Pancreas (tissue), 10 donors: ENCODE measurements at regions not wholly inside any gene's neighbourhood (a gene's known extent, or its start where the extent isn't known, plus 50 kb on each side); places are given as distances from the start of the nearest gene placed in this dataset.

Experiments used
- ATAC-seq, 4 donors: fragments of 200-7000 bp; cut with Tn5 transposase; one replicate each; pipeline versions ENCODE4 v1.8.0 to v1.9.1; 2020; ENCODE audit warnings: mild to moderate bottlenecking in 4 of 4, moderate library complexity in 4 of 4
- DNase-seq, 6 donors: peaks; one replicate each; pipeline ENCODE4 v3.0.0-alpha.2; 2020
- FAIRE-seq: peaks from 2 replicates; lab custom pipeline; 2012; peaks lifted over from hg19 to GRCh38; lab: Jason Lieb, UNC
- H3K27ac ChIP-seq, 4 donors: fragments of 200-600 bp; sonication (generic); 1 replicate in 3 of 4; 2 replicates in 1 of 4; pipeline versions ENCODE4 v1.5.0 to v1.8.0; 2020
- H3K27me3 ChIP-seq, 4 donors: fragments of 200-600 bp; one replicate each; pipeline ENCODE4 v1.8.0; 2021
- H3K36me3 ChIP-seq, 3 donors: fragments of 200-600 bp; sonication (generic) in 1 of 3; one replicate each; pipeline versions ENCODE4 v1.5.0 to v1.8.0; 2020 to 2021
- H3K4me1 ChIP-seq, 3 donors: fragments of 200-600 bp; one replicate each; pipeline ENCODE4 v1.8.0; 2021
- H3K4me3 ChIP-seq, 4 donors: fragments of 200-600 bp; sonication (generic) in 2 of 4; one replicate each; pipeline versions ENCODE4 v1.5.0 to v1.8.0; 2020 to 2021
- H3K9me3 ChIP-seq, 4 donors: fragments of 200-600 bp; one replicate each; pipeline ENCODE4 v1.8.0; 2021
- CTCF ChIP-seq, 4 donors: fragments of 200-600 bp; sonication (generic) in 3 of 4; IDR thresholded peaks; one replicate each; pipeline versions ENCODE4 v1.5.0 to v1.8.0; 2021; ENCODE audit warnings: antibody characterized with exemption in 4 of 4
- WGBS, 2 donors: extraction: QIAGEN DNeasy Blood & Tissue Kit; methylation state at CpG; one replicate each; pipeline ENCODE4 v1.1.7; 2013; 5-methylcytosine and 5-hydroxymethylcytosine counted together
- intact Hi-C, 3 donors: fragments of 100-400 bp; cut with DNase I; formaldehyde crosslinking; loops; one replicate each; pipeline versions ENCODE4 v1.11.1 to v1.14.2; 2022
- donor health status: healthy with polysubstance abuse.
- donor health status: DM: no; HTN: no; CAD: no; lungs with moderate emphysema.
- donor health status: DM: no; HTN: no; CAD: no.
- donor health status: control.
- donor health status: control.
- donor health status: Bipolar disorder and iron deficiency.
- donor health status: DM: yes; HTN: yes; CAD: no.
- donor health status: DM: no; HTN: no; CAD: no.
- donor health status: DM: no; HTN: no; CAD: no.
- donor health status: DM: yes; HTN: yes; CAD: no.

- no peak for TF ChIP-seq CTCF (IDR thresholded peaks at IDR 0.05)
- intact Hi-C loops, result no loop called here
These were observed 753.5 kb upstream of the POT1 start for GRCh38 chr7:125683156-125683555.

GRCh38 chr7:125681508-125681907, 751.9 kb upstream of the POT1 start:
- Histone ChIP-seq H3K27ac (no peak overlapping the region), H3K4me1 (no peaks in the 10 kb centered on the region), H3K4me3 (no peak overlapping the region), H3K9me3 (no peaks in the 10 kb centered on the region), H3K27me3 (no peaks in the 10 kb centered on the region), H3K36me3 (no peaks in the 10 kb centered on the region)
- TF ChIP-seq CTCF (IDR thresholded peaks at IDR 0.05), result no peak
- intact Hi-C loops, result no loop called here
- ATAC-seq, result no peak
- no peak for FAIRE-seq
- no peak for DNase-seq
- 77 to 81% methylated on average over 3 of the region's 3 CpGs for WGBS, 2 donors

More at GRCh38 chr7:125683156-125683555, 753.5 kb upstream of the POT1 start:
- Histone ChIP-seq H3K27ac (no peak overlapping the region), H3K27me3 (no peaks in the 10 kb centered on the region), H3K4me3 (no peak overlapping the region), H3K9me3 (no peaks in the 10 kb centered on the region), H3K4me1 (no peaks in the 10 kb centered on the region), H3K36me3 (no peaks in the 10 kb centered on the region)
- FAIRE-seq, result no peak
- no peak for DNase-seq
- ATAC-seq, result no peak

- 66 to 79% methylated on average over 2 of the region's 2 CpGs for WGBS, 2 donors
- H3K9me3 ChIP-seq, result no peaks in the 10 kb centered on the region
- H3K27ac ChIP-seq, result no peak overlapping the region
- ATAC-seq, result no peak
- no peaks in the 10 kb centered on the region for H3K27me3 ChIP-seq
- intact Hi-C loops, result no loop called here
- H3K4me1 ChIP-seq, result no peaks in the 10 kb centered on the region
- H3K4me3 ChIP-seq, result no peak overlapping the region
- no peak for TF ChIP-seq CTCF (IDR thresholded peaks at IDR 0.05)
- H3K36me3 ChIP-seq, result no peaks in the 10 kb centered on the region
- no peak for FAIRE-seq
- no peak for DNase-seq
These were observed 749.1 kb upstream of the POT1 start for GRCh38 chr7:125678771-125679170.

GRCh38 chr7:125675640-125676039, 746.0 kb upstream of the POT1 start:
- FAIRE-seq, result no peak
- no peak for TF ChIP-seq CTCF (IDR thresholded peaks at IDR 0.05)
- 34 to 38% methylated on average over 2 of the region's 2 CpGs for WGBS, 2 donors
- DNase-seq, result no peak
- no peaks in the 10 kb centered on the region for H3K27me3 ChIP-seq
- H3K4me1 ChIP-seq, result no peaks in the 10 kb centered on the region
- no peaks in the 10 kb centered on the region for H3K9me3 ChIP-seq
- H3K4me3 ChIP-seq, result no peak overlapping the region
- ATAC-seq, result no peak
- no peak overlapping the region for H3K27ac ChIP-seq
- no peaks in the 10 kb centered on the region for H3K36me3 ChIP-seq
- intact Hi-C loops, result no loop called here

- H3K27me3 ChIP-seq, result no peaks in the 10 kb centered on the region
- intact Hi-C loops, result no loop called here
- DNase-seq (no peak), ATAC-seq (no peak), FAIRE-seq (no peak)
- no peak overlapping the region for H3K27ac ChIP-seq
- H3K4me1 ChIP-seq, result no peaks in the 10 kb centered on the region
- no peaks in the 10 kb centered on the region for H3K9me3 ChIP-seq
- no peak overlapping the region for H3K4me3 ChIP-seq
- WGBS, 2 donors, result 83 to 92% methylated on average over 4 of the region's 4 CpGs
- no peaks in the 10 kb centered on the region for H3K36me3 ChIP-seq
- no peak for TF ChIP-seq CTCF (IDR thresholded peaks at IDR 0.05)
These were observed 745.5 kb upstream of the POT1 start for GRCh38 chr7:125675169-125675568.
